ENCODE measurements at regions not wholly inside any gene's neighbourhood (a gene's known extent, or its start where the extent isn't known, plus 50 kb on each side); places are given as distances from the start of the nearest gene placed in this dataset.
"Not testable (repeated sequence)": the region's sequence is repeated elsewhere in the genome, so short reads cannot be mapped to it uniquely, and the experiment has no call there.

DNA sequence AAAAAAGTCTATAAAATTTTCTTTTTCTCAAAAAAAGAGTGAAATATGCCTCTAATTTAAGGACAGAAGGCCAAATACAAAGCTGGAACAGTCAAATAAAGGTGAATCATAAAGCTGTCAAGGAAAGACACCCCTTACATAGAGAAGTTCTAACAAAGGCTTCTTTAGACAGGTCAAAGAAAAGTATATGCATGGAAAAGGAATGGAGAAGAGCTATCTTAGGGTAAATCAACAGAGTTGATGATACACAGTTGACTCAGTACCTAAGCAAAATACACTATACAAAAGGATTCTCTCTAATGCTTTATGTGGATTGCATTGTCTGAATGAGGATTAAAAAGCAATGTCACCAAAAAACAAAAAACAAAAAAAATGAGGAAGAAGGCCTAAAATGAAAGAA is 214.8 kb downstream of the TXNL1 start:
- no peak for ATAC-seq

DNA sequence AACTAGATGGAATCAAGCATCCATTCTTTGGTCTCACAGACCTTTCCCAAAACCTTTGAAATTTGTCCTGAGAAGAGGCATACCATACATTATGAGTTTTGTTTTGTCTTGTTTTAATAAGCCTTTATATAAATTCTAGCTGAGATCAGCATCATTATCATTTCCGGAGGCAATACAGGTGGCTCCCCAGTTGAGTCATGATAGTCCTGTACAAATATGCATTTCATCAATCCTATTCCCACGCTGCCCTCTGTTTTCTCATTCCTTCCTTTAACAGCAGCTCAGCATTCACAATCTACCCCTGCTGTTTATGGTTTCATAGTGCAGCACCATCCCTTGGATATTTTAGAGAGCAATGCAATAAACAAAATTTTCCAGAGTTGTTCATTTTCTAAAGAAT is 216.7 kb downstream of the TXNL1 start:
- no peak for ATAC-seq
- TF ChIP-seq, protein P1, sequence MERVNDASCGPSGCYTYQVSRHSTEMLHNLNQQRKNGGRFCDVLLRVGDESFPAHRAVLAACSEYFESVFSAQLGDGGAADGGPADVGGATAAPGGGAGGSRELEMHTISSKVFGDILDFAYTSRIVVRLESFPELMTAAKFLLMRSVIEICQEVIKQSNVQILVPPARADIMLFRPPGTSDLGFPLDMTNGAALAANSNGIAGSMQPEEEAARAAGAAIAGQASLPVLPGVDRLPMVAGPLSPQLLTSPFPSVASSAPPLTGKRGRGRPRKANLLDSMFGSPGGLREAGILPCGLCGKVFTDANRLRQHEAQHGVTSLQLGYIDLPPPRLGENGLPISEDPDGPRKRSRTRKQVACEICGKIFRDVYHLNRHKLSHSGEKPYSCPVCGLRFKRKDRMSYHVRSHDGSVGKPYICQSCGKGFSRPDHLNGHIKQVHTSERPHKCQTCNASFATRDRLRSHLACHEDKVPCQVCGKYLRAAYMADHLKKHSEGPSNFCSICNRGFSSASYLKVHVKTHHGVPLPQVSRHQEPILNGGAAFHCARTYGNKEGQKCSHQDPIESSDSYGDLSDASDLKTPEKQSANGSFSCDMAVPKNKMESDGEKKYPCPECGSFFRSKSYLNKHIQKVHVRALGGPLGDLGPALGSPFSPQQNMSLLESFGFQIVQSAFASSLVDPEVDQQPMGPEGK (CRISPR knock-in tag; IDR thresholded peaks at IDR 0.05; ENCODE audit: borderline replicate concordance) = no peak
- TF ChIP-seq ZFP30 (CRISPR knock-in tag; IDR thresholded peaks at IDR 0.05) (no peak), PPARA (CRISPR knock-in tag; IDR thresholded peaks at IDR 0.05; ENCODE audit: borderline replicate concordance) (no peak), SNAI2 (CRISPR knock-in tag; IDR thresholded peaks at IDR 0.05) (no peak), ESRRG (CRISPR knock-in tag; IDR thresholded peaks at IDR 0.05) (no peak), CSDC2 (CRISPR knock-in tag; IDR thresholded peaks at IDR 0.05) (no peak), TCF4 (CRISPR knock-in tag; IDR thresholded peaks at IDR 0.05; ENCODE audit: borderline replicate concordance) (no peak), ISL1 (CRISPR knock-in tag; IDR thresholded peaks at IDR 0.05) (no peak)
- TF ChIP-seq, protein P2, sequence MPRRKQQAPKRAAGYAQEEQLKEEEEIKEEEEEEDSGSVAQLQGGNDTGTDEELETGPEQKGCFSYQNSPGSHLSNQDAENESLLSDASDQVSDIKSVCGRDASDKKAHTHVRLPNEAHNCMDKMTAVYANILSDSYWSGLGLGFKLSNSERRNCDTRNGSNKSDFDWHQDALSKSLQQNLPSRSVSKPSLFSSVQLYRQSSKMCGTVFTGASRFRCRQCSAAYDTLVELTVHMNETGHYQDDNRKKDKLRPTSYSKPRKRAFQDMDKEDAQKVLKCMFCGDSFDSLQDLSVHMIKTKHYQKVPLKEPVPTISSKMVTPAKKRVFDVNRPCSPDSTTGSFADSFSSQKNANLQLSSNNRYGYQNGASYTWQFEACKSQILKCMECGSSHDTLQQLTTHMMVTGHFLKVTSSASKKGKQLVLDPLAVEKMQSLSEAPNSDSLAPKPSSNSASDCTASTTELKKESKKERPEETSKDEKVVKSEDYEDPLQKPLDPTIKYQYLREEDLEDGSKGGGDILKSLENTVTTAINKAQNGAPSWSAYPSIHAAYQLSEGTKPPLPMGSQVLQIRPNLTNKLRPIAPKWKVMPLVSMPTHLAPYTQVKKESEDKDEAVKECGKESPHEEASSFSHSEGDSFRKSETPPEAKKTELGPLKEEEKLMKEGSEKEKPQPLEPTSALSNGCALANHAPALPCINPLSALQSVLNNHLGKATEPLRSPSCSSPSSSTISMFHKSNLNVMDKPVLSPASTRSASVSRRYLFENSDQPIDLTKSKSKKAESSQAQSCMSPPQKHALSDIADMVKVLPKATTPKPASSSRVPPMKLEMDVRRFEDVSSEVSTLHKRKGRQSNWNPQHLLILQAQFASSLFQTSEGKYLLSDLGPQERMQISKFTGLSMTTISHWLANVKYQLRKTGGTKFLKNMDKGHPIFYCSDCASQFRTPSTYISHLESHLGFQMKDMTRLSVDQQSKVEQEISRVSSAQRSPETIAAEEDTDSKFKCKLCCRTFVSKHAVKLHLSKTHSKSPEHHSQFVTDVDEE (CRISPR knock-in tag; IDR thresholded peaks at IDR 0.05) = no peak

More for the DNA sequence above, 214.8 kb downstream of the TXNL1 start:
- TF ChIP-seq ESRRG (CRISPR knock-in tag; IDR thresholded peaks at IDR 0.05) (no peak), ZFP30 (CRISPR knock-in tag; IDR thresholded peaks at IDR 0.05) (no peak), TOX (CRISPR knock-in tag; IDR thresholded peaks at IDR 0.05; ENCODE audit: borderline replicate concordance) (no peak), PPARA (CRISPR knock-in tag; IDR thresholded peaks at IDR 0.05; ENCODE audit: borderline replicate concordance) (no peak), ZNF8 (CRISPR knock-in tag; IDR thresholded peaks at IDR 0.05) (no peak), GLIS3 (CRISPR knock-in tag; IDR thresholded peaks at IDR 0.05) (no peak), SNAI2 (CRISPR knock-in tag; IDR thresholded peaks at IDR 0.05) (no peak), ZFP3 (CRISPR knock-in tag; IDR thresholded peaks at IDR 0.05) (no peak), CSDC2 (CRISPR knock-in tag; IDR thresholded peaks at IDR 0.05) (no peak), RARB (CRISPR knock-in tag; IDR thresholded peaks at IDR 0.05) (no peak)
- TF ChIP-seq, protein P3, sequence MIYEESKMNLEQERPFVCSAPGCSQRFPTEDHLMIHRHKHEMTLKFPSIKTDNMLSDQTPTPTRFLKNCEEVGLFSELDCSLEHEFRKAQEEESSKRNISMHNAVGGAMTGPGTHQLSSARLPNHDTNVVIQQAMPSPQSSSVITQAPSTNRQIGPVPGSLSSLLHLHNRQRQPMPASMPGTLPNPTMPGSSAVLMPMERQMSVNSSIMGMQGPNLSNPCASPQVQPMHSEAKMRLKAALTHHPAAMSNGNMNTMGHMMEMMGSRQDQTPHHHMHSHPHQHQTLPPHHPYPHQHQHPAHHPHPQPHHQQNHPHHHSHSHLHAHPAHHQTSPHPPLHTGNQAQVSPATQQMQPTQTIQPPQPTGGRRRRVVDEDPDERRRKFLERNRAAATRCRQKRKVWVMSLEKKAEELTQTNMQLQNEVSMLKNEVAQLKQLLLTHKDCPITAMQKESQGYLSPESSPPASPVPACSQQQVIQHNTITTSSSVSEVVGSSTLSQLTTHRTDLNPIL (CRISPR knock-in tag; IDR thresholded peaks at IDR 0.05; ENCODE audit: low read depth) = no peak
- TF ChIP-seq, protein P2 (CRISPR knock-in tag; IDR thresholded peaks at IDR 0.05) = no peak
- TF ChIP-seq, protein P4, sequence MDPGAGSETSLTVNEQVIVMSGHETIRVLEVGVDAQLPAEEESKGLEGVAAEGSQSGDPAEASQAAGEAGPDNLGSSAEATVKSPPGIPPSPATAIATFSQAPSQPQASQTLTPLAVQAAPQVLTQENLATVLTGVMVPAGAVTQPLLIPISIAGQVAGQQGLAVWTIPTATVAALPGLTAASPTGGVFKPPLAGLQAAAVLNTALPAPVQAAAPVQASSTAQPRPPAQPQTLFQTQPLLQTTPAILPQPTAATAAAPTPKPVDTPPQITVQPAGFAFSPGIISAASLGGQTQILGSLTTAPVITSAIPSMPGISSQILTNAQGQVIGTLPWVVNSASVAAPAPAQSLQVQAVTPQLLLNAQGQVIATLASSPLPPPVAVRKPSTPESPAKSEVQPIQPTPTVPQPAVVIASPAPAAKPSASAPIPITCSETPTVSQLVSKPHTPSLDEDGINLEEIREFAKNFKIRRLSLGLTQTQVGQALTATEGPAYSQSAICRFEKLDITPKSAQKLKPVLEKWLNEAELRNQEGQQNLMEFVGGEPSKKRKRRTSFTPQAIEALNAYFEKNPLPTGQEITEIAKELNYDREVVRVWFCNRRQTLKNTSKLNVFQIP (CRISPR knock-in tag; IDR thresholded peaks at IDR 0.05; ENCODE audit: borderline replicate concordance, low read depth) = no peak
- TF ChIP-seq, protein P5, sequence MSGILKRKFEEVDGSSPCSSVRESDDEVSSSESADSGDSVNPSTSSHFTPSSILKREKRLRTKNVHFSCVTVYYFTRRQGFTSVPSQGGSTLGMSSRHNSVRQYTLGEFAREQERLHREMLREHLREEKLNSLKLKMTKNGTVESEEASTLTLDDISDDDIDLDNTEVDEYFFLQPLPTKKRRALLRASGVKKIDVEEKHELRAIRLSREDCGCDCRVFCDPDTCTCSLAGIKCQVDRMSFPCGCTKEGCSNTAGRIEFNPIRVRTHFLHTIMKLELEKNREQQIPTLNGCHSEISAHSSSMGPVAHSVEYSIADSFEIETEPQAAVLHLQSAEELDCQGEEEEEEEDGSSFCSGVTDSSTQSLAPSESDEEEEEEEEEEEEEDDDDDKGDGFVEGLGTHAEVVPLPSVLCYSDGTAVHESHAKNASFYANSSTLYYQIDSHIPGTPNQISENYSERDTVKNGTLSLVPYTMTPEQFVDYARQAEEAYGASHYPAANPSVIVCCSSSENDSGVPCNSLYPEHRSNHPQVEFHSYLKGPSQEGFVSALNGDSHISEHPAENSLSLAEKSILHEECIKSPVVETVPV (CRISPR knock-in tag; IDR thresholded peaks at IDR 0.05) = no peak

DNA sequence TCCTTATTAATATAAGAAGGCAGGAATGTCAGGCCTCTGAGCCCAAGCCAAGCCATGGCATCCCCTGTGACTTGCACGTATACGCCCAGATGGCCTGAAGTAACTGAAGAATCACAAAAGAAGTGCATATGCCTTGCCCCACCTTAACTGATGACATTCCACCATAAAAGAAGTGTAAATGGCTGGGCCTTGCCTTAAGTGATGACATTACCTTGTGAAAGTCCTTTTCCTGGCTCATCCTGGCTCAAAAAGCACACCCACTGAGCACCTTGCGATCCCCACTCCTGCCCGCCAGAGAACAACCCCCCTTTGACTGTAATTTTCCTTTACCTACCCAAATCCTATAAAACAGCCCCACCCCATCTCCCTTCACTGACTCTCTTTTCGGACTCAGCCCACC is 217.5 kb downstream of the TXNL1 start:
- not testable (repeated sequence) for ATAC-seq

All from SK-N-SH treated with all-trans-retinoic acid at 6 μM for 48 hours (cell line).